ENCODE measurements at regions not wholly inside any gene's neighbourhood (a gene's known extent, or its start where the extent isn't known, plus 50 kb on each side); places are given as distances from the start of the nearest gene placed in this dataset.

DNA sequence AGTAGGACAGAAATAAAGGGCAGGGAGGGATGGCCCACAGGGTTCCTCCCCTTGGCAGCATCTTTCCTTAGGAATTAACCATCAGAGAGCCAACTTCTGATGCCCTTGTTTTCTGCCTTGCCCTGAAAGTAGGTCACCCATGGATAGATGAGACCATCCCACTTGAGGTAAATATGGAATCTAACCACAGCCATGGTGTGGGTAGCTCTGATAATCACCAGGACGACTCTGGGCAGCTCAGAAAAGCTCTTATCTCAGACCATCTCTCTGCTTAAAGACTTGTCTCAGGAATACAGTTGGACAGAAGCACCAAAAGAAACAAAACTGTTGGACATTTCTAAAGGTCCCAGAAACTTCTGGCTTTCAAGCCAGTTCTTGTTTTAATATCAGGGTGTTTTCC is 101.4 kb upstream of the CELF4 start:
- H3K9me3 ChIP-seq (ENCODE audit: low read length), result no peaks in the 10 kb centered on the region
- CTCF ChIA-PET, result no interaction called here
- H3K79me2 ChIP-seq (ENCODE audit: low read length), result no peaks in the 10 kb centered on the region
- H3K4me1 ChIP-seq (ENCODE audit: insufficient read depth, low read length), result no peaks in the 10 kb centered on the region
- BruUV-seq (replicated peaks), result no TSS peak
- ATAC-seq (no peak), DNase-seq (no peak)
- intact Hi-C loops (cut with micrococcal nuclease), result no loop called here
- H3F3A ChIP-seq (ENCODE audit: low read length, unreplicated experiment), result no peaks in the 10 kb centered on the region
- H3K9me2 ChIP-seq (replicated peaks; ENCODE audit: low read length), result no peaks in the 10 kb centered on the region
- H3K4me2 ChIP-seq (ENCODE audit: low read length), result no peak overlapping the region
- POLR2A ChIA-PET (ENCODE audit: unreplicated experiment), result no interaction called here
- H4K20me1 ChIP-seq (ENCODE audit: low read length), result no peaks in the 10 kb centered on the region
- H3K9ac ChIP-seq (ENCODE audit: low read length), result no peak overlapping the region
- H3K27me3 ChIP-seq (ENCODE audit: low read length), result no peaks in the 10 kb centered on the region
- H3K4me3 ChIP-seq (ENCODE audit: low read length), result no peak overlapping the region
- no peak overlapping the region for H2AFZ ChIP-seq (ENCODE audit: low read length)
- no peak overlapping the region for H3K27ac ChIP-seq (ENCODE audit: low read length)
- TF ChIP-seq EZH2 (IDR thresholded peaks at IDR 0.05; ENCODE audit: low read length, unreplicated experiment) (no peak), EZH2phosphoT487 (IDR thresholded peaks at IDR 0.05; ENCODE audit: borderline replicate concordance, low read length) (no peak)
- TF ChIP-seq, protein P1, sequence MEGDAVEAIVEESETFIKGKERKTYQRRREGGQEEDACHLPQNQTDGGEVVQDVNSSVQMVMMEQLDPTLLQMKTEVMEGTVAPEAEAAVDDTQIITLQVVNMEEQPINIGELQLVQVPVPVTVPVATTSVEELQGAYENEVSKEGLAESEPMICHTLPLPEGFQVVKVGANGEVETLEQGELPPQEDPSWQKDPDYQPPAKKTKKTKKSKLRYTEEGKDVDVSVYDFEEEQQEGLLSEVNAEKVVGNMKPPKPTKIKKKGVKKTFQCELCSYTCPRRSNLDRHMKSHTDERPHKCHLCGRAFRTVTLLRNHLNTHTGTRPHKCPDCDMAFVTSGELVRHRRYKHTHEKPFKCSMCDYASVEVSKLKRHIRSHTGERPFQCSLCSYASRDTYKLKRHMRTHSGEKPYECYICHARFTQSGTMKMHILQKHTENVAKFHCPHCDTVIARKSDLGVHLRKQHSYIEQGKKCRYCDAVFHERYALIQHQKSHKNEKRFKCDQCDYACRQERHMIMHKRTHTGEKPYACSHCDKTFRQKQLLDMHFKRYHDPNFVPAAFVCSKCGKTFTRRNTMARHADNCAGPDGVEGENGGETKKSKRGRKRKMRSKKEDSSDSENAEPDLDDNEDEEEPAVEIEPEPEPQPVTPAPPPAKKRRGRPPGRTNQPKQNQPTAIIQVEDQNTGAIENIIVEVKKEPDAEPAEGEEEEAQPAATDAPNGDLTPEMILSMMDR (conservative IDR thresholded peaks at IDR 0.05; ENCODE audit: low read depth, low read length), result no peak
- H3K36me3 ChIP-seq (ENCODE audit: low read depth, low read length), result no peaks in the 10 kb centered on the region

DNA sequence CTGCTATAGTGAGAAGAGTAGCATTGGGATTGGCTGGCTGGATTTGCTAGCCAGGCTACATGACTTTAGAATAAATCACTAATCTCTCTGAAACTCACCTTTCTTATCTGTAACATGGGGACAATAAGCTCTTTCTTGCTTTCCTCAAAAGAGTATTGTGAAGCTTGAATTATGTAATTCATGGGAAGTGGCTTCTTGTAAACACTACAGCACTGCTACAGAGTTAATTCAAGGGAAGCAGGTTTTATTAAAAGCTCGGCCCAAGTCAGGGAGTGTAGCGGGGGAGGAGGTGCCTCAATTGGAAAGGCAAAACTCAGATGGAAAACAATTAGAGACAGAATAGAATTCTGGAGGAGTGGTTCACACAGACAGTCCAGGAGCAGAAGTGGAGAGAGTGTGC is 100.9 kb upstream of the CELF4 start:
- Histone ChIP-seq H3K79me2 (ENCODE audit: low read length) (no peaks in the 10 kb centered on the region), H3F3A (ENCODE audit: low read length, unreplicated experiment) (no peaks in the 10 kb centered on the region), H3K4me1 (ENCODE audit: insufficient read depth, low read length) (no peaks in the 10 kb centered on the region), H3K4me3 (ENCODE audit: low read length) (no peak overlapping the region), H2AFZ (ENCODE audit: low read length) (no peak overlapping the region), H3K27ac (ENCODE audit: low read length) (no peak overlapping the region), H3K9me3 (ENCODE audit: low read length) (no peaks in the 10 kb centered on the region), H3K27me3 (ENCODE audit: low read length) (no peaks in the 10 kb centered on the region), H3K9ac (ENCODE audit: low read length) (no peak overlapping the region), H3K9me2 (replicated peaks; ENCODE audit: low read length) (no peaks in the 10 kb centered on the region), H3K36me3 (ENCODE audit: low read depth, low read length) (no peaks in the 10 kb centered on the region), H4K20me1 (ENCODE audit: low read length) (no peaks in the 10 kb centered on the region), H3K4me2 (ENCODE audit: low read length) (no peak overlapping the region)
- intact Hi-C loops (cut with micrococcal nuclease), result no loop called here
- ChIA-PET CTCF (no interaction called here), POLR2A (ENCODE audit: unreplicated experiment) (no interaction called here)
- no TSS peak for BruUV-seq (replicated peaks)
- ATAC-seq (no peak), DNase-seq (no peak)
- no peak for TF ChIP-seq EZH2 (IDR thresholded peaks at IDR 0.05; ENCODE audit: low read length, unreplicated experiment)
- TF ChIP-seq, protein P1 (conservative IDR thresholded peaks at IDR 0.05; ENCODE audit: low read depth, low read length), result no peak
- no peak for TF ChIP-seq EZH2phosphoT487 (IDR thresholded peaks at IDR 0.05; ENCODE audit: borderline replicate concordance, low read length)

DNA sequence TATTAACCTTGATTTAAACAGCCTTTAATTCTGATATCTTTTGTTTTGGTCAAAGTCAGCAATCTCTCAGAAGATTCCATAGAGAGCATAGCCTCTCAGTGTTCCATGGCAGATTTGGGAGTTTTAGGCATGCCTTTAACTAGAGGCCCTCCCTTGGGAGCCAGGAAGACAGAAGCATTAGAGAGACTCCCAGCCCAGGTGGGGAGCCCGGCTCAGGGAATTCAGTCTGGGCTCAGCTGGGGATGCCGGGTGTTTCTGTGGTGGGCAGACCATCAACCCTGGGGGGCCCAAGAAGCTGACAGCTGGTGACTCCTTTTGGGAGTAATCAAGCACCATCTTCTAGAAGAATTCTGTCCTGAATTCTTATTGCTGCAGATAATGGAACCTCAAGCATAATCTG is 99.7 kb upstream of the CELF4 start:
- Histone ChIP-seq H4K20me1 (ENCODE audit: low read length) (no peaks in the 10 kb centered on the region), H3K4me3 (ENCODE audit: low read length) (no peak overlapping the region), H3F3A (ENCODE audit: low read length, unreplicated experiment) (no peaks in the 10 kb centered on the region), H3K9me2 (replicated peaks; ENCODE audit: low read length) (no peaks in the 10 kb centered on the region), H3K36me3 (ENCODE audit: low read depth, low read length) (no peaks in the 10 kb centered on the region), H3K27me3 (ENCODE audit: low read length) (no peaks in the 10 kb centered on the region), H3K9ac (ENCODE audit: low read length) (no peak overlapping the region), H3K4me2 (ENCODE audit: low read length) (no peak overlapping the region), H3K4me1 (ENCODE audit: insufficient read depth, low read length) (no peaks in the 10 kb centered on the region), H3K9me3 (ENCODE audit: low read length) (no peaks in the 10 kb centered on the region), H2AFZ (ENCODE audit: low read length) (no peak overlapping the region), H3K27ac (ENCODE audit: low read length) (no peak overlapping the region), H3K79me2 (ENCODE audit: low read length) (no peaks in the 10 kb centered on the region)
- no peak for DNase-seq
- ChIA-PET CTCF (no interaction called here), POLR2A (ENCODE audit: unreplicated experiment) (no interaction called here)
- BruUV-seq (replicated peaks), result no TSS peak
- intact Hi-C loops (cut with micrococcal nuclease), result no loop called here
- TF ChIP-seq EZH2 (IDR thresholded peaks at IDR 0.05; ENCODE audit: low read length, unreplicated experiment) (no peak), EZH2phosphoT487 (IDR thresholded peaks at IDR 0.05; ENCODE audit: borderline replicate concordance, low read length) (no peak)
- TF ChIP-seq, protein P1 (conservative IDR thresholded peaks at IDR 0.05; ENCODE audit: low read depth, low read length), result no peak
- no peak for ATAC-seq
